RWPE1 (cell line): ENCODE measurements at regions not wholly inside any gene's neighbourhood (a gene's known extent, or its start where the extent isn't known, plus 50 kb on each side); places are given as distances from the start of the nearest gene placed in this dataset.

Source experiments
- CTCF ChIA-PET: fragments of 350-600 bp; sonication (Branson Sonifier 250); formaldehyde crosslinking; extraction: SDS; loops from one replicate; lab custom pipeline; 2021; lab: Yijun Ruan, JAX
- POLR2A ChIA-PET: fragments of 400-600 bp; formaldehyde crosslinking; extraction: SDS; loops from one replicate; lab custom pipeline; 2020; ENCODE audit warnings: antibody characterized with exemption; ENCODE audit not compliant: low non-redundant PET; lab: Yijun Ruan, JAX
- DNase-seq: peaks from one replicate; pipeline ENCODE4 v3.0.0; 2012; ENCODE audit warnings: low spot score
- H3K27ac ChIP-seq: fragments of 450-650 bp; 2 replicates; pipeline ENCODE4 v1.5.1; 2017
- TF ChIP-seq, protein P1 (sequence below): fragments of 450-650 bp; conservative IDR thresholded peaks from 2 replicates; pipeline ENCODE4 v1.5.1; 2017; ENCODE audit warnings: low read depth, mild to moderate bottlenecking

DNA sequence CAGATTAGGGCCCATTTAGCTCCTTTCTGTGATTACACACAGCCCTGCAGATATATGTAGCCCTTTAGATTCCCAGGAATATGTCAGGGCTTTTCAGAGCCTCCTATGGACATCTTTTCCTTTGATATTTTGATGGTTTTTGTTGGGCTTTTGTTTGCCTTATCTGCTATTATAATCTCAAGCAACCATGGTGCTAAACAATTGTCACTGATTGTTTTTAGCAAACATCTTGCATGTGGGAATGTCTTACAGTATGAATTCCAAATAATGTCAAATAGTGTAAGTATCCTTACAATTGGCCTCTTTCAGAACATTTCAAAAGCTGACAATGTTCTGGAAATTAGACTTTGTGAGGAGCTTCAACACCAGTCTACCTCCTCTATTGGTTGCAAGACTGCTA, 333.6 kb upstream of the OPRM1 start:
- CTCF ChIA-PET = no interaction called here
- TF ChIP-seq, protein P1, sequence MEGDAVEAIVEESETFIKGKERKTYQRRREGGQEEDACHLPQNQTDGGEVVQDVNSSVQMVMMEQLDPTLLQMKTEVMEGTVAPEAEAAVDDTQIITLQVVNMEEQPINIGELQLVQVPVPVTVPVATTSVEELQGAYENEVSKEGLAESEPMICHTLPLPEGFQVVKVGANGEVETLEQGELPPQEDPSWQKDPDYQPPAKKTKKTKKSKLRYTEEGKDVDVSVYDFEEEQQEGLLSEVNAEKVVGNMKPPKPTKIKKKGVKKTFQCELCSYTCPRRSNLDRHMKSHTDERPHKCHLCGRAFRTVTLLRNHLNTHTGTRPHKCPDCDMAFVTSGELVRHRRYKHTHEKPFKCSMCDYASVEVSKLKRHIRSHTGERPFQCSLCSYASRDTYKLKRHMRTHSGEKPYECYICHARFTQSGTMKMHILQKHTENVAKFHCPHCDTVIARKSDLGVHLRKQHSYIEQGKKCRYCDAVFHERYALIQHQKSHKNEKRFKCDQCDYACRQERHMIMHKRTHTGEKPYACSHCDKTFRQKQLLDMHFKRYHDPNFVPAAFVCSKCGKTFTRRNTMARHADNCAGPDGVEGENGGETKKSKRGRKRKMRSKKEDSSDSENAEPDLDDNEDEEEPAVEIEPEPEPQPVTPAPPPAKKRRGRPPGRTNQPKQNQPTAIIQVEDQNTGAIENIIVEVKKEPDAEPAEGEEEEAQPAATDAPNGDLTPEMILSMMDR = no peak
- no peak for DNase-seq
- POLR2A ChIA-PET = no interaction called here
- no peak overlapping the region for H3K27ac ChIP-seq

DNA sequence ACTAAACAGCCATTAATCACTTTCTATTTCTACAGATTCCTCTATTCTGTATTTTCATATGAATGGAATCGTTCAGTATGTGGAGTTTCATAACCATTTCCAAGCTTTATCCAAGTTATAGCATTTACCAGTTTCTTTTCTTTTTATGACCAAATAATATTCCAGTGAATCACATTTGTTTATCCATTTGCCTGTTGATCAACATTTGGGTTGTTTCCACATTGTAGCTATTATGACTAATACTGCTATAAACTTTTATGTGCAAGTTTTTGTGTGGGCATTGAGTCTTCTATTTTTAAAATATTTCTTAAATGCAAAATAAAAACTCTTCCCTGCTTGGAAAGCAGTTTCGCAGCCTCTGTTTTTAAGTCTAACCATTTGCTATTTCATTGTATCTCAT, 336.4 kb upstream of the OPRM1 start:
- ChIA-PET POLR2A (no interaction called here), CTCF (no interaction called here)
- TF ChIP-seq, protein P1 = no peak
- no peak for DNase-seq
- no peak overlapping the region for H3K27ac ChIP-seq

DNA sequence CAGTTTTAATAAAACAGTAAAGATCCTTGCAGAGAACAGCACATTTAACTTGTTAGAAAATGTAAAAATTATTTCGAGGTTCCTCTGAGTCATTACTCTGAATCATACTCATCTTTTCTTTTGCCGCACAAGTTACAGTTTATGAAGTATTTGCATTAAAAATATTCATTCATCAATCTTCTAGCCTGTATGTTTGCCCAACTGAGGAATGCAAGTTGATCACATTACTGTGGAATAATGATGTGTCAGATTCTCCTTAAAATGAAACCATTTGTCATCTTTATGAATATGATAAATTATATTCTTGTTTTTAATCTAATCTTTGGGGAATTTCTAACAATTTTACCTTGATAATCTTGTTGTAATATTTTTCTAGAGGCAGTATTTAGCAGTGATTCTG, 340.4 kb upstream of the OPRM1 start:
- ChIA-PET CTCF (no interaction called here), POLR2A (no interaction called here)
- no peak for DNase-seq
- H3K27ac ChIP-seq = no peak overlapping the region
- TF ChIP-seq, protein P1 = no peak

DNA sequence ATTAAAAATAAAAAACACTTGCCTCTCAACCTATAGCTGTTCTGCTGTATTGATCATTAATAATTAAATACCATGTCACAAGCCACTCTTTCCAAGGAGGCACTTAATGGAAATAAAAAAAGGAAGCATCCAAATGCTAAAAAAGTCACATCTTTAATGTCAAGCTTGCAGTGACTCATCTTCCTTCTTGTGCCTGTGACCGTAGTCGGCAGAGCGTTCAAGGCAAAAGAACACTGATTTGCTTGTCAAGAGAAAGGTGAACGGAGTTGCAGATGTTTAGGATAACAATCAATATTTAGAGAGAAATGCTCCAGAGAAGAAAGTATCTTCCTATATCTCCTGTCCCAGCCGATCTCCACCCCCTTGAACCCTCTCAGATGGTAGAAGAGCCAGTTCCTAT, 341.0 kb upstream of the OPRM1 start:
- ChIA-PET CTCF (no interaction called here), POLR2A (no interaction called here)
- TF ChIP-seq, protein P1 = no peak
- no peak for DNase-seq
- H3K27ac ChIP-seq = no peak overlapping the region

DNA sequence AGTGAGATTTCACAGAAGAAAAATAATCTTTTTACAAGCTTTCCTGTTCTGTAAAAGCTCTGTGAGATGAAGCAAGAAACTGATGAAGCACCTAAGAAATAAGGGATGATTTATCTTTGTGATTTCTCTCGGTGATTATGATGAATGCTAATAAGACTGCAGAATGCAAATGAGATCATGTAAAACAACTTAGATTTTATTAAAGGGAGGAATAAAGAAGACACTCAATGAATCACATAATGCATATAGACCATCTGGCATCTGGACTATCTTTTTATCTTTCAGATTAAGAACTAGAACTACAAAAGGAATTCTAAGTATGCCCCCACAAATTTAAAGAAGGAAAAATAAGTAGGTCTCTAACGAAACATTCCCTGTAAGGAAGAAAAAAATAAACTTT, 361.5 kb upstream of the OPRM1 start:
- DNase-seq = no peak
- CTCF ChIA-PET = no interaction called here
- no peak overlapping the region for H3K27ac ChIP-seq
- POLR2A ChIA-PET = no interaction called here
- TF ChIP-seq, protein P1 = no peak

DNA sequence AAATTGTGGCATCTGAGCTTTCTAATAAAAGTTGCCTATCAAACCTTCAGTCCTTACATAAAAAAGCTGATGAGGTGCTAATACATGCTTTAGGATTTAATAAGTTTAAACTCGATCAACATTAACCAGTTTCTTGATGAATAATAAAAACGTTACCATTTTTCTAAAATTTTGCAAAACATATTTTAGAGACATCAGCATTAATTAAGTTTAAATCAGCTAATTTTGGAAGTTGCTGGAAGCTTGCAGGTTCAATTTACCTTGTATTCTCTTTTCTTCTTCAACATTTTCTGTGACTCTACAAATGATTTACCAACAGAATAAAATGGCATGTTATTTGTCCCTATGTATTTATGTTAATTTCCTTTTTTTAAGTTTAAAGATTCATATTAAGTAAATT, 365.3 kb upstream of the OPRM1 start:
- ChIA-PET POLR2A (no interaction called here), CTCF (no interaction called here)
- H3K27ac ChIP-seq = no peak overlapping the region
- TF ChIP-seq, protein P1 = no peak
- no peak for DNase-seq

DNA sequence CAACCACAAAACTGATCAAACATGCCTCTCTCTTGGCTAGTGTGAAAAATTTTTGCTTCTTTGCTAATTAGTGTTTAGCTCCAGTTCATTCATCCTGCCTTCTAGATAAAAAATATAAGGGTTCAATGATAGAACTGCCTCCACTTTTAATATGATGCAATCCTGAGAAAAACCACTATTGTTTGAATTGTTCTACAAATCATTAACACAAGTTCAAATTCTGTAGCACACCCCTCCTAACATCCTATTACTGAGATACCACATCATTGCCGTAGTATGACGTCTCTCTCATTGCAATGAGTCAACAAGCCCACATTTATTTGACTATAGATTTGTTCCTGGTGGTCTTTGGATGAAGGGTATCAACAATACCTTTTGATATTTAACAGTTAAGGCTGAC, 365.8 kb upstream of the OPRM1 start:
- ChIA-PET CTCF (no interaction called here), POLR2A (no interaction called here)
- no peak overlapping the region for H3K27ac ChIP-seq
- no peak for DNase-seq
- TF ChIP-seq, protein P1 = no peak
